HL-60 (cell line): ENCODE measurements at regions not wholly inside any gene's neighbourhood (a gene's known extent, or its start where the extent isn't known, plus 50 kb on each side); places are given as distances from the start of the nearest gene placed in this dataset.
"Not testable (repeated sequence)": the region's sequence is repeated elsewhere in the genome, so short reads cannot be mapped to it uniquely, and the experiment has no call there.

Experiments
- DNase-seq, 2 experiments: peaks; one replicate each; pipeline ENCODE4 v3.0.0-alpha.2; 2010 to 2020; ENCODE audit warnings: low read depth in 1 of 2, low spot score in 1 of 2
- H3K27ac ChIP-seq: fragments of 250-450 bp; sonication (Bioruptor Pico); replicated peaks from 2 replicates; pipeline ENCODE4 v1.5.1; 2020; ENCODE audit warnings: mild to moderate bottlenecking, moderate library complexity
- H3K27me3 ChIP-seq: fragments of 250-450 bp; sonication (Bioruptor Pico); 2 replicates; pipeline ENCODE4 v1.5.1; 2021; ENCODE audit warnings: mild to moderate bottlenecking, moderate library complexity; ENCODE audit not compliant: insufficient read depth, poor library complexity, severe bottlenecking
- H3K4me3 ChIP-seq: replicated peaks from 2 replicates; pipeline ENCODE4 v1.5.1; 2011; ENCODE audit warnings: mild to moderate bottlenecking, control low read depth, low read length; ENCODE audit not compliant: insufficient read depth
- CTCF ChIP-seq: IDR thresholded peaks from one replicate; pipeline ENCODE4 v1.5.1; 2011; ENCODE audit warnings: low read length, control low read depth, inconsistent platforms; ENCODE audit not compliant: insufficient read depth
- GABPA ChIP-seq: IDR thresholded peaks from 2 replicates; pipeline ENCODE4 v1.6.1; 2012; ENCODE audit warnings: low read depth
- POLR2AphosphoS5 ChIP-seq: IDR thresholded peaks from 2 replicates; pipeline ENCODE4 v1.6.1; 2012; ENCODE audit warnings: low read depth
- REST ChIP-seq: IDR thresholded peaks from 2 replicates; pipeline ENCODE4 v1.6.1; 2012; ENCODE audit warnings: low read depth; ENCODE audit not compliant: insufficient replicate concordance
- SPI1 ChIP-seq: IDR thresholded peaks from 2 replicates; pipeline ENCODE4 v1.6.1; 2012; ENCODE audit warnings: low read depth, mild to moderate bottlenecking, borderline replicate concordance

- H3K4me3 ChIP-seq, result no peak overlapping the region
- no peak overlapping the region for H3K27ac ChIP-seq
- H3K27me3 ChIP-seq, result no peaks in the 10 kb centered on the region
- TF ChIP-seq POLR2AphosphoS5 (no peak), REST (no peak), SPI1 (no peak), GABPA (no peak), CTCF (no peak)
- DNase-seq, result no peak
Observed at GRCh38 chr2:7632420-7632819, 715.2 kb downstream of the RNF144A start.

- DNase-seq, result no peak
- Histone ChIP-seq H3K27ac (no peak overlapping the region), H3K4me3 (no peak overlapping the region), H3K27me3 (no peaks in the 10 kb centered on the region)
- TF ChIP-seq GABPA, result no peak
- no peak for TF ChIP-seq POLR2AphosphoS5
- TF ChIP-seq CTCF, result no peak
Observed at GRCh38 chr2:7633566-7634153, 716.4 kb downstream of the RNF144A start.

GRCh38 chr2:7634409-7634808 lies 717.2 kb downstream of the RNF144A start:
- TF ChIP-seq SPI1 (no peak), POLR2AphosphoS5 (no peak), GABPA (no peak)
- H3K27me3 ChIP-seq, result no peaks in the 10 kb centered on the region
- DNase-seq, result no peak

GRCh38 chr2:7639476-7639875 lies 722.3 kb downstream of the RNF144A start:
- no peaks in the 10 kb centered on the region for H3K27me3 ChIP-seq
- H3K27ac ChIP-seq, result no peak overlapping the region
- TF ChIP-seq REST, result no peak
- TF ChIP-seq SPI1, result no peak
- no peak for TF ChIP-seq GABPA
- no peak for TF ChIP-seq POLR2AphosphoS5
- no peak for TF ChIP-seq CTCF
- H3K4me3 ChIP-seq, result no peak overlapping the region
- no peak for DNase-seq

More at GRCh38 chr2:7634409-7634808, 717.2 kb downstream of the RNF144A start:
- Histone ChIP-seq H3K27ac (no peak overlapping the region), H3K4me3 (no peak overlapping the region)

- DNase-seq, H3K4me3 ChIP-seq, H3K27ac ChIP-seq: not testable (repeated sequence)
Observed at GRCh38 chr2:7641272-7641671, 724.1 kb downstream of the RNF144A start.

More at GRCh38 chr2:7641272-7641671, 724.1 kb downstream of the RNF144A start:
- not testable (repeated sequence) for H3K27me3 ChIP-seq
